Liver (tissue), 3 donors: ENCODE measurements at regions not wholly inside any gene's neighbourhood (a gene's known extent, or its start where the extent isn't known, plus 50 kb on each side); places are given as distances from the start of the nearest gene placed in this dataset.

Experiments used
- FOXA1 ChIP-seq: IDR thresholded peaks from 2 replicates; pipeline ENCODE4 v1.6.1; 2016; ENCODE audit warnings: antibody characterized with exemption
- RAD21 ChIP-seq, 2 donors: IDR thresholded peaks; 2 replicates each; pipeline ENCODE4 v1.6.1; 2016; ENCODE audit warnings: antibody characterized with exemption in 2 of 2, mild to moderate bottlenecking in 2 of 2
- SP1 ChIP-seq: IDR thresholded peaks from 2 replicates; pipeline ENCODE4 v1.6.1; 2018; ENCODE audit warnings: antibody characterized with exemption, mild to moderate bottlenecking
- YY1 ChIP-seq: IDR thresholded peaks from 2 replicates; pipeline ENCODE4 v1.6.1; 2016; ENCODE audit warnings: antibody characterized with exemption, mild to moderate bottlenecking
- TF ChIP-seq, protein P1 (sequence below): fragments of 150-350 bp; IDR thresholded peaks from 2 replicates; pipeline ENCODE4 v1.5.1; 2017; ENCODE audit warnings: improper control_type of control experiment, low read depth, low read length; ENCODE audit not compliant: missing input control
- donor health status: healthy.
- donor health status: healthy.

DNA sequence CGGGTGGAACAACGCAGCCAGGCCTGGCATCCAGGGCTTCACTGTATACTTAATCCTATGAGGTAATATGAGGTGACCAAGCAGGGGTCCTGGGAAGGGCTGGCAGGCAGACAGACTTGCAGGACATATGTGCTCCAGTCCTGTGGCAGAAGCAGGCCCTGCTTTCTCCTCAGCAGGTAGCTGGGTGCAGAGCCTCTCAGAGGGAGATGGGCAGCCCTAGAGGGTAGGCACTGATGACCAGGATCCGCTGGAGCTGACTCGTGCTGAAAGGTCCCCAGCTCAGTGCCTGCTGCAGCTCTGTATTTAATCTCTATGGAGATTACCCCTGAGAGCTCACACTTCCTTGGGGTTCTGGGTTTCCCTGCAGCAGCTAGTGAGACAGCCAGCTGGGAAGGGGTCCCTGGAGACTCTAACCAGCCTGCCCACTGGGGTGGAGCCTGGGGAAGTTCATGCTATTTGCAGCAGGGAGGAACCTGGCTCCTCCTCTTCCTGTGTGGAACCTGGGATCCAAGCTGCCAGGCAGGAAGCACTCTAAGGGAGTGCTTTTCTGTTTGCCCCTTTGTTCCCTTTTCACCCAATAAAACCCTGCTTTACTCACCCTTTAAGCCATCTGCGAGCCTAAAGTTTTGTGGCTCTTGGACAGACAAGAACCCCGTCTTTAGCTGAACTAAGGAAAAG, 339.2 kb downstream of the DCAF12L2 start:
- TF ChIP-seq, protein P1, sequence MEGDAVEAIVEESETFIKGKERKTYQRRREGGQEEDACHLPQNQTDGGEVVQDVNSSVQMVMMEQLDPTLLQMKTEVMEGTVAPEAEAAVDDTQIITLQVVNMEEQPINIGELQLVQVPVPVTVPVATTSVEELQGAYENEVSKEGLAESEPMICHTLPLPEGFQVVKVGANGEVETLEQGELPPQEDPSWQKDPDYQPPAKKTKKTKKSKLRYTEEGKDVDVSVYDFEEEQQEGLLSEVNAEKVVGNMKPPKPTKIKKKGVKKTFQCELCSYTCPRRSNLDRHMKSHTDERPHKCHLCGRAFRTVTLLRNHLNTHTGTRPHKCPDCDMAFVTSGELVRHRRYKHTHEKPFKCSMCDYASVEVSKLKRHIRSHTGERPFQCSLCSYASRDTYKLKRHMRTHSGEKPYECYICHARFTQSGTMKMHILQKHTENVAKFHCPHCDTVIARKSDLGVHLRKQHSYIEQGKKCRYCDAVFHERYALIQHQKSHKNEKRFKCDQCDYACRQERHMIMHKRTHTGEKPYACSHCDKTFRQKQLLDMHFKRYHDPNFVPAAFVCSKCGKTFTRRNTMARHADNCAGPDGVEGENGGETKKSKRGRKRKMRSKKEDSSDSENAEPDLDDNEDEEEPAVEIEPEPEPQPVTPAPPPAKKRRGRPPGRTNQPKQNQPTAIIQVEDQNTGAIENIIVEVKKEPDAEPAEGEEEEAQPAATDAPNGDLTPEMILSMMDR, result no peak
- TF ChIP-seq YY1 (no peak), RAD21 (IDR thresholded peaks at IDR 0.05) (no peak), FOXA1 (no peak), SP1 (no peak)
